Astrocyte (in vitro differentiated cells and primary cell): ENCODE measurements at regions not wholly inside any gene's neighbourhood (a gene's known extent, or its start where the extent isn't known, plus 50 kb on each side); places are given as distances from the start of the nearest gene placed in this dataset.

Experiments used
- DNase-seq: peaks from one replicate; pipeline ENCODE4 v3.0.0-alpha.2; 2010; ENCODE audit warnings: low read depth
- FAIRE-seq: peaks from 2 replicates; lab custom pipeline; 2011; peaks lifted over from hg19 to GRCh38; lab: Jason Lieb, UNC
- H2AFZ ChIP-seq: 2 replicates; pipeline ENCODE4 v1.6.0; 2012; ENCODE audit warnings: low read depth, low read length, inconsistent platforms
- H3K27ac ChIP-seq: 2 replicates; pipeline ENCODE4 v1.5.1; 2011; ENCODE audit warnings: low read depth, low read length, inconsistent platforms
- H3K27me3 ChIP-seq: 2 replicates; pipeline ENCODE4 v1.6.0; 2011; ENCODE audit warnings: low read length, inconsistent platforms; ENCODE audit not compliant: insufficient read depth
- H3K36me3 ChIP-seq: 2 replicates; pipeline ENCODE4 v1.5.1; 2011; ENCODE audit warnings: low read length, inconsistent platforms; ENCODE audit not compliant: insufficient read depth
- H3K4me1 ChIP-seq: 2 replicates; pipeline ENCODE4 v1.5.1; 2011; ENCODE audit warnings: low read length, inconsistent platforms; ENCODE audit not compliant: insufficient read depth
- H3K4me2 ChIP-seq: 2 replicates; pipeline ENCODE4 v1.6.0; 2012; ENCODE audit warnings: low read length, inconsistent platforms
- H3K4me3 ChIP-seq: 2 replicates; pipeline ENCODE4 v1.5.1; 2011; ENCODE audit warnings: low read depth, mild to moderate bottlenecking, low read length, inconsistent platforms; ENCODE audit not compliant: insufficient read depth
- H3K79me2 ChIP-seq: 2 replicates; pipeline ENCODE4 v1.6.0; 2012; ENCODE audit warnings: mild to moderate bottlenecking, low read length, inconsistent platforms; ENCODE audit not compliant: insufficient read depth
- H3K9ac ChIP-seq: 2 replicates; pipeline ENCODE4 v1.6.0; 2012; ENCODE audit warnings: mild to moderate bottlenecking, low read length, inconsistent platforms
- H3K9me3 ChIP-seq: 2 replicates; pipeline ENCODE4 v1.5.1; 2012; ENCODE audit warnings: low read depth, mild to moderate bottlenecking, low read length, inconsistent platforms; ENCODE audit not compliant: insufficient read depth
- H4K20me1 ChIP-seq: 2 replicates; pipeline ENCODE4 v1.6.0; 2012; ENCODE audit warnings: low read length, inconsistent platforms; ENCODE audit not compliant: insufficient read depth
- H3K27ac Mint-ChIP-seq: one replicate; pipeline ENCODE4 v1.8.0; 2021; ENCODE audit warnings: mild to moderate bottlenecking, mixed read lengths; ENCODE audit not compliant: unreplicated experiment
- H3K27me3 Mint-ChIP-seq: one replicate; pipeline ENCODE4 v1.8.0; 2021; ENCODE audit warnings: low read depth, mixed read lengths; ENCODE audit not compliant: unreplicated experiment
- H3K36me3 Mint-ChIP-seq: one replicate; pipeline ENCODE4 v1.8.0; 2021; ENCODE audit warnings: low read depth, mixed read lengths; ENCODE audit not compliant: unreplicated experiment
- H3K4me1 Mint-ChIP-seq: one replicate; pipeline ENCODE4 v1.8.0; 2021; ENCODE audit warnings: low read depth, mixed read lengths; ENCODE audit not compliant: unreplicated experiment
- H3K4me3 Mint-ChIP-seq: one replicate; pipeline ENCODE4 v1.8.0; 2021; ENCODE audit warnings: mild to moderate bottlenecking, moderate library complexity, mixed read lengths; ENCODE audit not compliant: unreplicated experiment
- H3K9me3 Mint-ChIP-seq: one replicate; pipeline ENCODE4 v1.8.0; 2021; ENCODE audit warnings: mild to moderate bottlenecking, mixed read lengths; ENCODE audit not compliant: unreplicated experiment
- CTCF ChIP-seq: IDR thresholded peaks from 2 replicates; pipeline ENCODE4 v1.5.1; 2011; ENCODE audit warnings: low read depth, mild to moderate bottlenecking, inconsistent platforms, low read length, moderate library complexity; ENCODE audit not compliant: insufficient read depth
- EZH2 ChIP-seq: IDR thresholded peaks from 2 replicates; pipeline ENCODE4 v1.6.1; 2012; ENCODE audit warnings: mild to moderate bottlenecking, low read length, inconsistent platforms; ENCODE audit not compliant: insufficient read depth

- H3K36me3 ChIP-seq, result no peaks in the 10 kb centered on the region
- H3K9ac ChIP-seq, result no peak overlapping the region
- Mint-ChIP-seq H3K27me3 (peaks cover 4% of the 10 kb centered on the region), H3K4me3 (no peak overlapping the region), H3K9me3 (no peaks in the 10 kb centered on the region), H3K27ac (no peak overlapping the region), H3K36me3 (no peaks in the 10 kb centered on the region), H3K4me1 (no peaks in the 10 kb centered on the region)
- TF ChIP-seq EZH2 (no peak), CTCF (no peak)
- H4K20me1 ChIP-seq, result no peaks in the 10 kb centered on the region
- FAIRE-seq (no peak), DNase-seq (no peak)
- no peaks in the 10 kb centered on the region for H3K27me3 ChIP-seq
- H3K4me1 ChIP-seq, result no peaks in the 10 kb centered on the region
- H3K27ac ChIP-seq, result no peak overlapping the region
- no peaks in the 10 kb centered on the region for H3K9me3 ChIP-seq
- no peaks in the 10 kb centered on the region for H3K79me2 ChIP-seq
- H3K4me2 ChIP-seq, result no peak overlapping the region
- no peak overlapping the region for H2AFZ ChIP-seq
- H3K4me3 ChIP-seq, result no peak overlapping the region
These were observed 188.4 kb downstream of the KCNS3 start for GRCh38 chr2:18066894-18067293.

GRCh38 chr2:18066066-18066465 is 187.6 kb downstream of the KCNS3 start:
- Histone ChIP-seq H3K4me3 (no peak overlapping the region), H3K9me3 (peaks cover 3% of the 10 kb centered on the region), H3K4me2 (no peak overlapping the region), H3K9ac (no peak overlapping the region), H4K20me1 (no peaks in the 10 kb centered on the region), H2AFZ (no peak overlapping the region), H3K36me3 (no peaks in the 10 kb centered on the region), H3K79me2 (no peaks in the 10 kb centered on the region), H3K27ac (no peak overlapping the region), H3K4me1 (no peaks in the 10 kb centered on the region), H3K27me3 (no peaks in the 10 kb centered on the region)
- Mint-ChIP-seq H3K9me3 (no peaks in the 10 kb centered on the region), H3K27ac (no peak overlapping the region), H3K36me3 (no peaks in the 10 kb centered on the region), H3K4me3 (no peak overlapping the region), H3K27me3 (peaks cover 8% of the 10 kb centered on the region), H3K4me1 (no peaks in the 10 kb centered on the region)
- TF ChIP-seq CTCF (no peak), EZH2 (no peak)
- FAIRE-seq (no peak), DNase-seq (no peak)

- no peaks in the 10 kb centered on the region for H3K79me2 ChIP-seq
- no peak overlapping the region for H3K4me2 ChIP-seq
- H3K4me1 ChIP-seq, result no peaks in the 10 kb centered on the region
- no peak overlapping the region for H2AFZ ChIP-seq
- no peak for DNase-seq
- TF ChIP-seq CTCF (no peak), EZH2 (no peak)
- no peaks in the 10 kb centered on the region for H4K20me1 ChIP-seq
- Mint-ChIP-seq H3K4me3 (no peak overlapping the region), H3K9me3 (no peaks in the 10 kb centered on the region), H3K27me3 (peaks cover 5% of the 10 kb centered on the region), H3K36me3 (no peaks in the 10 kb centered on the region), H3K27ac (no peak overlapping the region), H3K4me1 (no peaks in the 10 kb centered on the region)
- peaks cover 3% of the 10 kb centered on the region for H3K9me3 ChIP-seq
- H3K27ac ChIP-seq, result no peak overlapping the region
- H3K9ac ChIP-seq, result no peak overlapping the region
- H3K36me3 ChIP-seq, result no peaks in the 10 kb centered on the region
- FAIRE-seq, result no peak
- no peaks in the 10 kb centered on the region for H3K27me3 ChIP-seq
- H3K4me3 ChIP-seq, result no peak overlapping the region
These were observed 186.8 kb downstream of the KCNS3 start for GRCh38 chr2:18065249-18065648.
